Spinal cord (tissue), 9 donors: ENCODE measurements at regions not wholly inside any gene's neighbourhood (a gene's known extent, or its start where the extent isn't known, plus 50 kb on each side); places are given as distances from the start of the nearest gene placed in this dataset.
"Not testable (repeated sequence)": the region's sequence is repeated elsewhere in the genome, so short reads cannot be mapped to it uniquely, and the experiment has no call there.

Experiments
- DNase-seq, 6 donors: peaks; one replicate each; pipeline versions ENCODE4 v3.0.0 to v3.0.0-alpha.2; 2013 to 2015; ENCODE audit warnings: low spot score in 6 of 6, low read depth in 4 of 6
- H3K27ac ChIP-seq: one replicate; pipeline ENCODE4 v1.5.1; 2013; ENCODE audit warnings: low read depth, low read length, control low read depth
- H3K27me3 ChIP-seq: one replicate; pipeline ENCODE4 v1.6.1; 2013; ENCODE audit warnings: low read length; ENCODE audit not compliant: control insufficient read depth, insufficient read depth
- H3K36me3 ChIP-seq: one replicate; pipeline ENCODE4 v1.6.1; 2013; ENCODE audit warnings: low read length; ENCODE audit not compliant: control insufficient read depth, insufficient read depth
- H3K4me1 ChIP-seq: one replicate; pipeline ENCODE4 v1.6.1; 2013; ENCODE audit warnings: low read length; ENCODE audit not compliant: control insufficient read depth, insufficient read depth
- H3K4me3 ChIP-seq: one replicate; pipeline ENCODE4 v1.5.1; 2013; ENCODE audit warnings: low read depth, low read length, control low read depth
- H3K9me3 ChIP-seq: one replicate; pipeline ENCODE4 v1.6.1; 2013; ENCODE audit warnings: low read length; ENCODE audit not compliant: control insufficient read depth, insufficient read depth
- WGBS: methylation state at CpG from one replicate; pipeline ENCODE4 v1.1.5; 2013; ENCODE audit warnings: missing lambda C conversion rate; ENCODE audit not compliant: insufficient coverage; 5-methylcytosine and 5-hydroxymethylcytosine counted together
- donor health status: healthy.

DNA sequence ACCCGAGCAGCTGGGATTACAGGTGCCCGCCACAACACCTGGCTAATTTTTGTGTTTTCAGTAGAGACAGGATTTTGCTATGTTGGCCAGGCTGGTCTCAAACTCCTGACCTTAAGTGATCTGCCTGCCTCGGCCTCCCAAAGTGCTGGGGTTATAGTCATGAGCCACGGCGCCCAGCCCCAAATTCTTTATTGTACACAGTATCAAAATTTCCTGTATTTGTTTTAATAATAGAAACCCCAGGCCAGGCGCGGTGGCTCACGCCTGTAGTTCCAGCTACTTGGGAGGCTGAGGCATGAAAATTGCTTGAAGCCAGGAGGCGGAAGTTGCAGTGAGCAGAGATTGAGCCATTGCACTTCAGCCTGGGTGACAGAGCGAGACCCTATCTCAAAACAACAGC is 266.3 kb upstream of the TPK1 start:
- not testable (repeated sequence) for H3K4me3 ChIP-seq, DNase-seq, H3K36me3 ChIP-seq, H3K27ac ChIP-seq, H3K9me3 ChIP-seq, H3K27me3 ChIP-seq, H3K4me1 ChIP-seq
- WGBS = no CpG with 5 or more reads among the region's 10 CpGs

DNA sequence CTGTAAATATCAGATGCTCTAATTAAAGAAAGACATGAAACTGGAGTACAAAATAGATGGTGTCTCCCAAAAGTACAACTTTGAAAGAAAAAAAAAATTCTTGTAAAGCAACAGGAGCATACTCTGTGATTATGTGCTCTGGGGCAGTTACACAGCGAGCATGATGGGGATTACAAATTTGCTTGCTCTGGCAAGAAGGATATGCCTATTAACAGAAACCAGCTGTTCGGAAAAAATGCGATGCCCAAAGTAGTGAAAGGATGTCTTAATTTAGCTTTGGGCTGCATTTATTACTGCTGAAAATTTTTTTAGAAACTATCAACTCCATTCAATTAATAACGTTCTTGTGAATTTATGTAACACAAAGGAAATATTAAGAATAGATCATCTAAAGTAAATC is 256.9 kb upstream of the TPK1 start:
- WGBS = 80% methylated on average over 1 of the region's 4 CpGs
- Histone ChIP-seq H3K27me3 (no peaks in the 10 kb centered on the region), H3K9me3 (no peaks in the 10 kb centered on the region), H3K36me3 (no peaks in the 10 kb centered on the region), H3K4me1 (no peaks in the 10 kb centered on the region), H3K4me3 (no peak overlapping the region), H3K27ac (no peak overlapping the region)
- peak in 2 of 6 donors; percentile 2 to 62 for DNase-seq

DNA sequence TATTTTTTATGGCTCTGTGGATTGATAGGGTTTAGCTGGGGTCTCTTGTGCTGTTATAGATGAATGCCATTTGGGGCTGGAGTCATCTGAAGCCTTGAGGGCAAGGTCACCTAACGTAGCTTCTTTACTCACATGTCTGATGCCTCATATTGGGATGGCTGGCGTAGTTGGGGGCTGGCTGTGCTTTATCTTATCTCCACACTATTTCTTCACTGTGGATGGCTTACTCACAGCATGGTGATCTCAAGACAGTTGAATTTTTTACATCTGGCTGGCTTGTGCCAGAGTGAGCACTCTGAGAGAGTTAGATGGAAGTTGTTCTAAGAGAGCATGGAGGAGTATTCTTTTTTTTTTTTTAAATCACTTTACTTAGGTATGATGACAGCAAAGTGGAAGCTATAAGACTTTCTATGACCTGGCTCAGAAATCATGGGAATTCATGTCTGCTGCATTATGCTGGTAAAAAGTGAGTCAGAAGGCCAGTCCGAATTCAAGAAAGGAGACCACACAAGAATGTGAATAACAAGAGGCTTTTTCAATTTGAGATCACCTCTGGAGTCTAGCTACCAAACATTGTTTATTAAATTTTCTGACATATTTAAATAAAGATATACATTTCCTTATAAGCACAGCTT is 252.4 kb upstream of the TPK1 start:
- Histone ChIP-seq H3K9me3 (no peaks in the 10 kb centered on the region), H3K4me3 (no peak overlapping the region), H3K27ac (no peak overlapping the region), H3K36me3 (no peaks in the 10 kb centered on the region), H3K27me3 (no peaks in the 10 kb centered on the region), H3K4me1 (no peaks in the 10 kb centered on the region)
- no CpG with 5 or more reads among the region's 3 CpGs for WGBS
- no peak for DNase-seq

DNA sequence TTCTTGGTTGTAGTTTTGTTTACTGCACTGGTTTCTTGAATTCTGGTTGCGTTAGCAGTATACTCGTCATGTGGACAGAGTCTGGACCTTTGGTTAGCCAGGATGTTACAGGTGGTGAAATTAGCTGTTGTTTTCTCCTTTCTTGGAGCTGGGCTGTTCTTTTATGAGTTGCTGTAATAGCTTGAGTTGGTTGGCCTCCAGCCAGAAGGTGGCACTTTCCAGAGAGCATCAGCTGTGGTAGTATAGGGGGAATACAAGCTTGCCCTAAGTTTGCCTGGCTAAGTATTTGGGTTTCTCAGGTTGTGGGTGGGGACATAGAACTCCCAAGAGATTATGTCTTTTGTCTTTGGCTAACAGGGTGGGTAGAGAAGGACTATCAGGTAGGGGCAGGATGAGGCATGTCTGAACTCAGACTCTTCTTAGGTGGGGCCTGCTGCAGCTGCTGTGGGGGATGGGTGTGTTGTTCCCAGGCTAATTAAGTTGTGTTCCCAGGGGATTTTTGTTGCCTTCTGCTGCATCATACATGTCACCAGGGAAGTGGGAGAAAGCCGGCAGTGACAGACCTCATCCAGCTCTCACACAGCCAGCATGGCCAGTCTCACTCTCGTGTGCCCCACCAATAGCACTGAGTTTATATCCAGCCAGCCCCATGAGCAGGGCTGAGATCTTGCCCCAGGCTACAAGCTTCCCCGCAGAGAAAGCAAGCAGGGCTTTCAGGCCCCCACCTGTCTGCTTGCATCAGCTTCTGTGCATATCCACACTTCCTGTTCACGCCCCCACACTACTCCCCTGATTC is 246.7 kb upstream of the TPK1 start:
- Histone ChIP-seq H3K4me3 (no peak overlapping the region), H3K4me1 (no peaks in the 10 kb centered on the region), H3K36me3 (no peaks in the 10 kb centered on the region), H3K9me3 (no peaks in the 10 kb centered on the region), H3K27ac (no peak overlapping the region), H3K27me3 (no peaks in the 10 kb centered on the region)
- DNase-seq = no peak
- 86% methylated on average over 6 of the region's 6 CpGs for WGBS

DNA sequence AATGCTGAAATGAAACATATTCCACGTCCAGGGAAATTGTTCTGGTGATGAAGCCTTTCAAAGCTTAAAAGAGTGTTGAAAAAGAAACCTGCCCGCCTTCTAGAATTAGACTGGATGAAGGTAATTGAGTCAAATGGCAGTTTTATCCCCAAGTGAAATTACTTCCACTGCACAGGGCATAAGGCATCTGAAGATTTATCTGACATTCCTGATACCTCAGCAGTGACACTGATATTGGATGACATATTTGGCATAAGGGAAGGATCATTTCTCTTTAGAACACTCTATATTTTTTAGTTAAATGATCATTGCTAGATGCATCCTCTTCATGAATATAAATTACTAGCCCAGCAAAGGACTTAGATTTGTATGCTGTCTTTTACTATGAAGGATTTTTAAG is 229.6 kb upstream of the TPK1 start:
- no peaks in the 10 kb centered on the region for H3K36me3 ChIP-seq
- peak in 1 of 6 donors; percentile 51 for DNase-seq
- H3K27ac ChIP-seq = no peak overlapping the region
- H3K27me3 ChIP-seq = no peaks in the 10 kb centered on the region
- 83% methylated on average over 1 of the region's 2 CpGs for WGBS
- no peaks in the 10 kb centered on the region for H3K9me3 ChIP-seq
- no peak overlapping the region for H3K4me3 ChIP-seq
- H3K4me1 ChIP-seq = no peaks in the 10 kb centered on the region

DNA sequence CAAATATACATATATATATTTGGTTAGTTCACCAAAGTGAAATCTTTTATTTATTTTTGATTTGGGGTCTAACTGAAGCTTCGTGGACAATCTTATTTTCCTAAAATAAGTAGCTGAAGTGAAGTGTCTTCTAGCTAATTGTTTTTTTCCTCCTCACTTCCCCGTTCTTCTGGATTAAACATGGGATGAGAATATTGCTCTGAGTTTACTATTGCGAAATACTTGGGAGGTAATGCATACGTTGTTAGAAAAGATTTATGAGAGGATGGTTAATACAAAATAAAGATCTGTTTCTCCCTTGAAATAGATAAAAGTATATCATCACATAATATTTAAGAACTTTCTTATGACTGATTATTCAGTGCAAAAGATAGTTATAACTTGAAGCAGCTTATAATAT is 228.3 kb upstream of the TPK1 start:
- Histone ChIP-seq H3K4me3 (no peak overlapping the region), H3K9me3 (no peaks in the 10 kb centered on the region), H3K27me3 (no peaks in the 10 kb centered on the region), H3K27ac (no peak overlapping the region), H3K4me1 (no peaks in the 10 kb centered on the region), H3K36me3 (no peaks in the 10 kb centered on the region)
- WGBS = no CpG with 5 or more reads among the region's 4 CpGs
- no peak for DNase-seq

DNA sequence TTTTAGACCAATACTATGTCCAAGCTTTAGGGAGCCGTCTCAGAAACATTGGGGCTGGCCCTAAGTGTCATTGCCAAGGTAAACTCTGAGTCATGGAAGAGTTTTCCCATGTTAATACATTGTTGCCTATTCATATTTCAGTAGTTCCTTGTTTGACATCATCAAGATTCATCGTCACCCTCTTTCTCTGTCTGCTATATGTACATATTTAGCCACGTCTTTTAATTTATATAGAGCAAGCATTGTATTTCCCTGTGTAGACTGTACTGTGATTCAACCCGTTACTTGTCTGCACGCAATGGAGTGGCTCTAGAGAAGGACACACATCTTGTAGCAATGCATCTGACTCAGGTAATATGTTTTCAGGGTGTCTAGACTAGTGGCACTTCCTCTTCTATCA is 217.9 kb upstream of the TPK1 start:
- H3K27me3 ChIP-seq = no peaks in the 10 kb centered on the region
- DNase-seq = no peak
- H3K36me3 ChIP-seq = no peaks in the 10 kb centered on the region
- no peak overlapping the region for H3K4me3 ChIP-seq
- H3K4me1 ChIP-seq = no peaks in the 10 kb centered on the region
- WGBS = 90% methylated on average over 3 of the region's 5 CpGs
- H3K27ac ChIP-seq = no peak overlapping the region
- no peaks in the 10 kb centered on the region for H3K9me3 ChIP-seq

DNA sequence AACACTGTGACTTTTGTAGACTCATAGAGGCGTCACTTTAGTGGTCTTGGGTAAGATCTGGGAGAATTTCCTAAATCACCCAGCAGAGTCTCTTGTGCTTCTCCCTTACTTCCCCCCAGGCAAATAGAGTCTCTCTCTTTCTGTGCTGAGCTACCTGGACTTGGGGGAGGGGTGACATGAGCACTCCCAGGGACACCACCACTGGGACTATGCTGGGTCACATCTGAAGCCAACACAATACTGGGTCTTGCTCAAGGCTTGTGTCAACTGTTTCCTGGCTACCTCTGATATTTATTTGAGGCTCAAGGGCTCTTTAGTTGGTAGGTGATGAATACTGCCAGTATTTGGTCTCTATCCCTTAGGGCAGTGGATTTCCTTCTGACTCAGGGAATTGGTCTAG is 214.6 kb upstream of the TPK1 start:
- DNase-seq = no peak
- Histone ChIP-seq H3K27me3 (no peaks in the 10 kb centered on the region), H3K4me3 (no peak overlapping the region), H3K9me3 (no peaks in the 10 kb centered on the region), H3K36me3 (no peaks in the 10 kb centered on the region), H3K4me1 (no peaks in the 10 kb centered on the region), H3K27ac (no peak overlapping the region)
- WGBS = no CpG with 5 or more reads among the region's 1 CpG

DNA sequence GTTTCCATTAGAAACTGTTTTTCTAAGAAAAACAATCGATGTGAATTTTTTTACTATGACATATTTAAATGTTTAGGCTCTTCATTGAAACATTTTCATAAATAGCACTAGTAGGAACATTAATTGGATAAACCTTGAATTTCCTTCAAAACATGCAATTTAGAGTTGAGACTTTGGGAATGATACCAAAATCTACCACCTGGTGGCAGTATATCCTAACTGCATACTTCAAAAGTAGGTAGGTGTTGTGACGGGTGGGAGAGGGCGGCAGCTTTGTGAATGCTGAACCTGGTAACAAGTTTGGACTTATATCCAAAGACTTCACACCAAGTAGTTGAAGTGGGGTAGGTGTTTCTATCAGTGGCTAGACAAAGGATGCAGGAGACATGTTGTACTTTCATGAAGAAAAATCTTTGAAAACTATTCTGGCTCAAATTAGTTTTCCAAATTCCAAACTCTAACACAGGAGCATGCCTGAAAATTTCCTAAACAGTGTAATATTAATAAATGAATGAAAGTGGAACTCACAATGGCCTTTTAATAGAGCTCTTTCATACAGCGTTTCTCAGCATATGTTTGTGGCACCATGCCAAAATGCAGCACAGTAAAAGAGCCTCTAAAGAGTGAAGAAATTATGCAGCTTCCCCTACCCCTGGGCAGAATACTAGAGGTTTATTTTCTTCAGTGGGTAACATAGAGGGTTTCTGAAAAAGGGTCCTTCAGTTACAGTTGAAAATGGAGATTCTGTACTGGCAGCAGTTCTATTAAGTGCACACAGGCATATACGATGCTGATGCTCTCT is 201.0 kb upstream of the TPK1 start:
- Histone ChIP-seq H3K36me3 (no peaks in the 10 kb centered on the region), H3K4me3 (no peak overlapping the region), H3K27ac (no peak overlapping the region), H3K4me1 (no peaks in the 10 kb centered on the region), H3K9me3 (no peaks in the 10 kb centered on the region), H3K27me3 (no peaks in the 10 kb centered on the region)
- DNase-seq = peak; percentile 40 to 91 (median 54)
- WGBS = no CpG with 5 or more reads among the region's 5 CpGs
